GM12865 (cell line): ENCODE measurements at regions not wholly inside any gene's neighbourhood (a gene's known extent, or its start where the extent isn't known, plus 50 kb on each side); places are given as distances from the start of the nearest gene placed in this dataset.
"Not testable (repeated sequence)": the region's sequence is repeated elsewhere in the genome, so short reads cannot be mapped to it uniquely, and the experiment has no call there.

Source experiments
- DNase-seq: peaks from one replicate; pipeline ENCODE4 v3.0.0; 2010; ENCODE audit warnings: low read depth
- H3K4me3 ChIP-seq: 2 replicates; pipeline ENCODE4 v1.5.1; 2011; ENCODE audit warnings: mild to moderate bottlenecking, low read depth, low read length, control low read depth
- TF ChIP-seq, protein P1 (sequence below): IDR thresholded peaks from 2 replicates; pipeline ENCODE4 v1.5.1; 2011; ENCODE audit warnings: low read length, control low read depth, low read depth, inconsistent platforms; ENCODE audit not compliant: insufficient read depth; ENCODE audit errors: missing control alignments

DNA sequence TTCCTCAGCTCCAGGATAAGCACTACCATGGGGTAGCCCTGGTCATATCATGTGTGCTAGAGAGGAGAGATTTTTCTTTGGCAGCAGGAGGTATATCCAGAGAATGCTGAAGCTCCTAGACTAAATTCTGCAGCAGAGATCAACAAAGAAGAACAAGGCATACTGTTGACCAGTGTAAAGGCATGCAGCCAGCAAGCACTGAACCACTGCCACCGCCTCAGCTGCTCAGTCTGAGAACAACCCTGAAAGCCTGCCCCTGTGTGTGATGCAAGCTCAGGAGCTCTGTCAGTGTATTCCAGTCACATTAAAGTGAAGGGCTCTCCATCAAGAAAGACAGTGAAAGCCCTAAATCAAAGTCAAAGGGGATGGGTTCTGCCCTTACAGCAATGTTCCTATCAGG lies 439.5 kb upstream of the CD180 start:
- H3K4me3 ChIP-seq, result no peak overlapping the region
- TF ChIP-seq, protein P1, sequence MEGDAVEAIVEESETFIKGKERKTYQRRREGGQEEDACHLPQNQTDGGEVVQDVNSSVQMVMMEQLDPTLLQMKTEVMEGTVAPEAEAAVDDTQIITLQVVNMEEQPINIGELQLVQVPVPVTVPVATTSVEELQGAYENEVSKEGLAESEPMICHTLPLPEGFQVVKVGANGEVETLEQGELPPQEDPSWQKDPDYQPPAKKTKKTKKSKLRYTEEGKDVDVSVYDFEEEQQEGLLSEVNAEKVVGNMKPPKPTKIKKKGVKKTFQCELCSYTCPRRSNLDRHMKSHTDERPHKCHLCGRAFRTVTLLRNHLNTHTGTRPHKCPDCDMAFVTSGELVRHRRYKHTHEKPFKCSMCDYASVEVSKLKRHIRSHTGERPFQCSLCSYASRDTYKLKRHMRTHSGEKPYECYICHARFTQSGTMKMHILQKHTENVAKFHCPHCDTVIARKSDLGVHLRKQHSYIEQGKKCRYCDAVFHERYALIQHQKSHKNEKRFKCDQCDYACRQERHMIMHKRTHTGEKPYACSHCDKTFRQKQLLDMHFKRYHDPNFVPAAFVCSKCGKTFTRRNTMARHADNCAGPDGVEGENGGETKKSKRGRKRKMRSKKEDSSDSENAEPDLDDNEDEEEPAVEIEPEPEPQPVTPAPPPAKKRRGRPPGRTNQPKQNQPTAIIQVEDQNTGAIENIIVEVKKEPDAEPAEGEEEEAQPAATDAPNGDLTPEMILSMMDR, result no peak
- DNase-seq, result no peak

DNA sequence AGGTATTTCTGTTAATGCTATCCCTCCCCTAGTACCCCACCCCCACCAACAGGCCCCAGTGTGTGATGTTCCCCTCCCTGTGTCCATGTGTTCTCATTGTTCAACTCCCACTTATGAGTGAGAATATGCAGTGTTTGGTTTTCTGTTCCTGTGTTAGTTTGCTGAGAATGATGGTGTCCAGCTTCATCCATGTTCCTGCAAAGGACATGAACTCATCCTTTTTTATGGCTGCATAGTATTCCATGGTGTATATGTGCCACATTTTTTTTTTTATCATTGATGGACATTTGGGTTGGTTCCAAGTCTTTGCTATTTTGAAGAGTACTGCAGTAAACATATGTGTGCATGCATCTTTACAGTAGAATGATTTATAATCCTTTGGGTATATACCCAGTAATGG lies 430.5 kb upstream of the CD180 start:
- H3K4me3 ChIP-seq, DNase-seq: not testable (repeated sequence)

DNA sequence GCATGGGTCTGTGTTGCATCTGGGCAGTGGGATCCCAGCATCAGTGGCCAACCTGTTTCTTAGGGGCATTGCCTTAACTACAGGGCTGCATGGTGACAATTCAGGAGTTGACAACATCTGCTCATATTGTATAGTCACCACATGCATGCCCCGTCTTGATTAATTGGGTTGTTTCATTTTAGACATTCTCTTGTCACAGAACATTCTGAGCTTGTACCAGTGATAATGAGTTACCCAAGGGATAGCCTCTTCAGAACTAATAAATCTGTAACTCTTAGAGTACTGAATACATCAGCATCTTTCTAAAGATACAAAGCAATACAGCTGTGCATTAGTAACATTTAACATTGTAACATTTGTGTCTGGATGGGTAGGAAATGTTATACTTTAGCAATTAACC lies 426.5 kb upstream of the CD180 start:
- TF ChIP-seq, protein P1, result no peak
- H3K4me3 ChIP-seq, result no peak overlapping the region
- no peak for DNase-seq

DNA sequence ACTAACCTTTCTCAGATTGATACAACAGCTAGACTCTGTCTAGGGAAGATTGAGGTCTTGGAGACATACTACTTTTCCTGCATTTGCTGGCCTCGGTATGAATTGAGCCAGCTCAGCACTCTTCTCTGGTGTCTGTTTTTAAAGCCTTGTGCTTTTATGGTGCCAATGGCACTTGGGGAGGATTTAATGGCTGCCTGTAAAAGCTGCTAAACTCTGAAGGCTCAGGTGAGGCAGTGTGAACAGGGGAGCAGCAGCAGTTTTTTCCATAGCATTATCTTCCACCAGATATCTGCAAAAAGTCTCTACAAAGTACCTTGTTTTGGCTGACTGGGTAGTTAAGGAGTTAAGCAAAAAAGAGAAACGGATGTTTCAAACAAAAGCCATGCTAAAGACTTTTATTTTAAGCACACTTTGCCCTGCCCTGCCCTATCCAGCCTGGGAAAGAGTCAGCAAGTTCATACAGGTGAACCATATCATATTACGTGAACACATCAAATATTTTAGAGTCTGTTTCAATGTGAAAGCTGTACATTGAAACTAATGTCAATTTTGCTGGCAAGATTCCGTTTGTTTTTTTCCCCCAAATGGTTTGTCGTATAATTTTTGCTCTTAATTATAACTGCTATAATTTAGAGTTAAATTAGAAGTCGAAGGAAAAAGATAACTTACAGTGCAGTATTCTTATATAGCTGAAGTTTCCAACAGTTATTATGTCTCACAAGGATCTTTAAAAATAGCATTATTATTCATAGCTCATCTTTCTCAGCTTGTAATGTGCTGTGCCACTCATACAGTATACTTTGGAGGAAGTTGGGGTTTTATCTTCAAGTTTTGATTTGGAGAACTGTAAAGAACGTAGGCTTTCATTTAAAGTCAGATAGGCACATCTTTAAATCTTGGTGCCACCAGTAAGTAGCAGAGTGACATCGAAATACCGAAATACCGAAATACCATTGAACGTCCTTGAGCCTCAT lies 424.1 kb upstream of the CD180 start:
- TF ChIP-seq, protein P1, result no peak
- no peak for DNase-seq
- no peak overlapping the region for H3K4me3 ChIP-seq

DNA sequence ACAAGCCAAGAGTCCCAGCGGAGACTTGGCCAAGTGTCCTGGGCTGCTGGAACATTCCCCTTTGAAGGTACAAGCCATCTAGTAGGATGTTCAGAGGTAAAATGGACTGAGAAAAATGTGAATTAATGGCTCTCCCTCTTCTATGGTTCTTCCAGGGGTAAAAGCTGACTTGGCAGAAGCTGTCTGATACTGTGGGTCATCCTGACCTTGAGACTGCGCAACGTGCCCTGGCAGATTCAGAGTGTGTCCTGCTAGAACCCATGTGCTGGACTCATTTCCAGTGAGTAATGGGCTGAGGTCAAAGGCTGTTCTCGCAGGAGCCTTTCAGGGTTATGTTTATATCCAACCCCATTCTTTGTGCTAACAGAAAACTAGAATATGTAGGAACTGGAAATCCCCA lies 423.0 kb upstream of the CD180 start:
- DNase-seq, result no peak
- TF ChIP-seq, protein P1, result no peak
- H3K4me3 ChIP-seq, result no peak overlapping the region

DNA sequence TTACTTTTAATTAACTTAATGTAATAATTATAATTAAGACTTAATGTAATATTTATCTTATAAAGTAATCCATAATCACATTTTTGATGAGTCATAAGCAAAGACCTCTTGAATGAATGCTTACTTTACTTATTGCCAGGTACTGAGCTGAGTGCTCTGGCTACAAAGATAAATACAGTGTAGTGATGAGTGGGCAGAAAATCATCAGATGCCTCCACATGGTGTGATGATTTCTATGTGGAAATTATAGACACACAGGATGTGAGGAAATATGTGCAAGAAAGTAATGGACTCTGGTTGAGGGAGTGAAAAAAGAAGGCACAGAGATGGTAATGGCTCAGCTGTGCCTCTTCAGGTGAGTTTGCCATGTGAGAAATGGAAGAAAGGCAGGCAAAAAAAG lies 422.6 kb upstream of the CD180 start:
- DNase-seq, result no peak
- TF ChIP-seq, protein P1, result no peak
- no peak overlapping the region for H3K4me3 ChIP-seq

DNA sequence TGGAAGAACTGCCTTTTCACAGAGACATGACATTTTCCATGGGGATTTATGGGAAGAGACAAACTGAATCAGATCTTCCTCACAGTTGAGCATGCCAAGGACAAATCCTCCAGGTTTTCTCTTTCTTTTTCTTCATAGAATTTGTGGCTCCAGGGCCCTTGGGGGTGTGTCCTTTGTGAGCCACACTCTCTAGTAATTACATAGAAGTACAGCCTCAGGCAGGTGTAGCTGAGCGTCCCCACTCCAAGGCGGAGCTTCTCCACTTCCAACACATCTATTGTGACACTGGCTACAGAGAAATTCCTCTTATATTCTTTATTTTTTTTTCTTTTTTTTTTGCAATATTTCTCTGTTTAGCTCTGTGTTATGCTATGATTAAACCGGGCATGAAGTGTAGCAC lies 420.5 kb upstream of the CD180 start:
- no peak overlapping the region for H3K4me3 ChIP-seq
- TF ChIP-seq, protein P1, result no peak
- no peak for DNase-seq
